ENCODE measurements at regions not wholly inside any gene's neighbourhood (a gene's known extent, or its start where the extent isn't known, plus 50 kb on each side); places are given as distances from the start of the nearest gene placed in this dataset.

GRCh38 chr2:238638100-238638981 is 209.5 kb upstream of the TWIST2 start:
- no peak for DNase-seq

- no peak for DNase-seq
Measured at GRCh38 chr2:238638982-238639628, 208.8 kb upstream of the TWIST2 start.

- DNase-seq = no peak
Measured at GRCh38 chr2:238640486-238640885, 207.4 kb upstream of the TWIST2 start.

GRCh38 chr2:238642973-238643372 is 204.9 kb upstream of the TWIST2 start:
- no peak for DNase-seq

- no peak for DNase-seq
Measured at GRCh38 chr2:238643400-238643907, 204.4 kb upstream of the TWIST2 start.

GRCh38 chr2:238644095-238645081 is 203.5 kb upstream of the TWIST2 start:
- no peak for DNase-seq

- no peak for DNase-seq
Measured at GRCh38 chr2:238645095-238645494, 202.8 kb upstream of the TWIST2 start.

- no peak for DNase-seq
Measured at GRCh38 chr2:238645716-238646115, 202.2 kb upstream of the TWIST2 start.

- no peak for DNase-seq
Measured at GRCh38 chr2:238646281-238646680, 201.6 kb upstream of the TWIST2 start.

- no peak for DNase-seq
Measured at GRCh38 chr2:238646803-238647202, 201.1 kb upstream of the TWIST2 start.

GRCh38 chr2:238649123-238649522 is 198.8 kb upstream of the TWIST2 start:
- DNase-seq = no peak

- no peak for DNase-seq
Measured at GRCh38 chr2:238649936-238650518, 197.9 kb upstream of the TWIST2 start.

GRCh38 chr2:238650536-238650935 is 197.3 kb upstream of the TWIST2 start:
- no peak for DNase-seq

- no peak for DNase-seq
Measured at GRCh38 chr2:238651306-238652052, 196.4 kb upstream of the TWIST2 start.

- DNase-seq = no peak
Measured at GRCh38 chr2:238652053-238652770, 195.7 kb upstream of the TWIST2 start.

- DNase-seq = no peak
Measured at GRCh38 chr2:238652771-238653157, 195.1 kb upstream of the TWIST2 start.

- DNase-seq = no peak
Measured at GRCh38 chr2:238653431-238654109, 194.3 kb upstream of the TWIST2 start.

GRCh38 chr2:238654479-238655197 is 193.2 kb upstream of the TWIST2 start:
- no peak for DNase-seq

- DNase-seq = no peak
Measured at GRCh38 chr2:238655198-238655860, 192.6 kb upstream of the TWIST2 start.
